IMR-90 (cell line): ENCODE measurements at regions not wholly inside any gene's neighbourhood (a gene's known extent, or its start where the extent isn't known, plus 50 kb on each side); places are given as distances from the start of the nearest gene placed in this dataset.

Source experiments
- ATAC-seq: fragments of 200-7000 bp; cut with Tn5 transposase; 2 replicates; pipeline ENCODE4 v1.9.1; 2020; ENCODE audit warnings: low read depth, mild to moderate bottlenecking, moderate library complexity
- BruUV-seq: library from RNA; stranded (reverse); fragments of 400-500 nt; replicated peaks from 2 replicates; lab custom pipeline; 2021; lab: Mats Ljungman, UMichigan
- CTCF ChIA-PET: fragments of 300-600 bp; formaldehyde crosslinking; extraction: SDS; loops from one replicate; lab custom pipeline; 2021; ENCODE audit warnings: antibody characterized with exemption; lab: Yijun Ruan, JAX
- POLR2A ChIA-PET: fragments of 300-600 bp; sonication (Branson Sonifier 250); formaldehyde crosslinking; loops from one replicate; lab custom pipeline; 2022; ENCODE audit warnings: antibody characterized with exemption; ENCODE audit not compliant: unreplicated experiment; lab: Charles Lee
- DNase-seq: peaks from one replicate; pipeline ENCODE4 v3.0.0; 2013
- H2AFZ ChIP-seq: replicated peaks from 2 replicates; pipeline ENCODE3; 2013; ENCODE audit warnings: low read length, mild to moderate bottlenecking; ENCODE audit not compliant: poor library complexity
- H2AK5ac ChIP-seq: 2 replicates; pipeline ENCODE4 v1.6.1; 2013; ENCODE audit warnings: low read depth, low read length, inconsistent platforms
- H2AK9ac ChIP-seq: replicated peaks from 2 replicates; pipeline ENCODE3; 2013; ENCODE audit warnings: mild to moderate bottlenecking, low read depth, low read length, moderate library complexity; ENCODE audit not compliant: poor library complexity
- H2BK120ac ChIP-seq: 2 replicates; pipeline ENCODE4 v1.6.1; 2013; ENCODE audit warnings: low read depth, low read length, inconsistent platforms
- H2BK15ac ChIP-seq: 3 replicates; pipeline ENCODE4 v1.6.1; 2013; ENCODE audit warnings: low read depth, low read length, inconsistent platforms
- H2BK20ac ChIP-seq: 2 replicates; pipeline ENCODE4 v1.6.1; 2013; ENCODE audit warnings: low read depth, mild to moderate bottlenecking, inconsistent platforms, low read length, moderate library complexity
- H2BK5ac ChIP-seq: 2 replicates; pipeline ENCODE4 v1.6.1; 2013; ENCODE audit warnings: mild to moderate bottlenecking, low read depth, low read length, inconsistent platforms; ENCODE audit not compliant: poor library complexity, severe bottlenecking
- H3K14ac ChIP-seq: replicated peaks from 2 replicates; pipeline ENCODE4 v1.6.1; 2013; ENCODE audit warnings: low read depth, low read length, inconsistent platforms
- H3K18ac ChIP-seq: 2 replicates; pipeline ENCODE4 v1.6.1; 2013; ENCODE audit warnings: low read depth, low read length, control low read depth
- H3K23ac ChIP-seq: 2 replicates; pipeline ENCODE4 v1.6.1; 2013; ENCODE audit warnings: low read depth, low read length, inconsistent platforms
- H3K27ac ChIP-seq: 2 replicates; pipeline ENCODE4 v1.5.1; 2013; ENCODE audit warnings: mild to moderate bottlenecking, control low read depth, low read length; ENCODE audit not compliant: insufficient read depth
- H3K27me3 ChIP-seq: 2 replicates; pipeline ENCODE4 v1.6.1; 2013; ENCODE audit warnings: low read length; ENCODE audit not compliant: control insufficient read depth, insufficient read depth
- H3K36me3 ChIP-seq: 2 replicates; pipeline ENCODE4 v1.6.1; 2013; ENCODE audit warnings: low read length, mixed read lengths; ENCODE audit not compliant: control insufficient read depth, insufficient read depth
- H3K4ac ChIP-seq: 2 replicates; pipeline ENCODE4 v1.6.1; 2013; ENCODE audit warnings: low read depth, low read length, inconsistent platforms
- H3K4me1 ChIP-seq: 2 replicates; pipeline ENCODE4 v1.6.1; 2013; ENCODE audit warnings: low read length, mixed read lengths; ENCODE audit not compliant: control insufficient read depth, insufficient read depth
- H3K4me2 ChIP-seq: 2 replicates; pipeline ENCODE4 v1.6.1; 2013; ENCODE audit warnings: low read depth, mild to moderate bottlenecking, control low read depth, low read length, moderate library complexity
- H3K4me3 ChIP-seq: 2 replicates; pipeline ENCODE4 v1.5.1; 2013; ENCODE audit warnings: low read depth, mild to moderate bottlenecking, control low read depth, low read length, moderate library complexity; ENCODE audit not compliant: insufficient read depth
- H3K56ac ChIP-seq: 2 replicates; pipeline ENCODE4 v1.6.1; 2013; ENCODE audit warnings: low read length, inconsistent platforms; ENCODE audit not compliant: insufficient read depth; ENCODE audit errors: extremely low read depth
- H3K79me1 ChIP-seq, 2 experiments: 2 replicates each; pipeline ENCODE4 v1.6.1; 2013; ENCODE audit warnings: low read length in 2 of 2, inconsistent platforms in 1 of 2, low read depth in 1 of 2
- H3K9ac ChIP-seq: 2 replicates; pipeline ENCODE4 v1.6.1; 2013; ENCODE audit warnings: low read depth, low read length, control low read depth
- H3K9me1 ChIP-seq: 2 replicates; pipeline ENCODE4 v1.6.1; 2013; ENCODE audit warnings: low read length, inconsistent platforms; ENCODE audit not compliant: insufficient read depth
- H3K9me3 ChIP-seq: 2 replicates; pipeline ENCODE4 v1.6.1; 2013; ENCODE audit warnings: low read length; ENCODE audit not compliant: control insufficient read depth, insufficient read depth
- H4K20me1 ChIP-seq: 2 replicates; pipeline ENCODE4 v1.6.1; 2013; ENCODE audit warnings: low read length, inconsistent platforms; ENCODE audit not compliant: insufficient read depth
- H4K5ac ChIP-seq: 2 replicates; pipeline ENCODE4 v1.6.1; 2013; ENCODE audit warnings: mild to moderate bottlenecking, low read depth, low read length, control low read depth
- H4K8ac ChIP-seq, 2 experiments: 2 replicates each; pipeline ENCODE4 v1.6.1; 2013; ENCODE audit warnings: low read depth in 2 of 2, low read length in 2 of 2, control low read depth in 1 of 2, inconsistent platforms in 1 of 2
- H4K91ac ChIP-seq: 2 replicates; pipeline ENCODE4 v1.6.1; 2013; ENCODE audit warnings: low read depth, low read length, inconsistent platforms; ENCODE audit not compliant: insufficient read depth
- BHLHE40 ChIP-seq: fragments of 150-350 bp; IDR thresholded peaks from 2 replicates; pipeline ENCODE4 v1.6.1; 2016; ENCODE audit warnings: mild to moderate bottlenecking, low read depth, low read length
- WGBS, 2 experiments: methylation state at CpG; one replicate each; pipeline versions ENCODE4 v1.1.5 to v1.1.7; 2013; ENCODE audit warnings: missing lambda C conversion rate in 2 of 2; ENCODE audit not compliant: insufficient read length in 1 of 2; ENCODE audit errors: extremely low coverage in 2 of 2; 5-methylcytosine and 5-hydroxymethylcytosine counted together
- dilution Hi-C: fragments of 300-500 bp; cut with HindIII; formaldehyde crosslinking; loops from one replicate; pipeline ENCODE4 v1.14.3; 2018; ENCODE audit warnings: low sequenced_read_pairs; ENCODE audit not compliant: unreplicated experiment
- in situ Hi-C: fragments of 300-500 bp; cut with MboI; formaldehyde crosslinking; loops from 3 replicates; pipeline ENCODE4 v1.14.3; 2019; ENCODE audit warnings: low sequenced_read_pairs, inconsistent platforms, mixed read lengths
- intact Hi-C: fragments of 100-400 bp; cut with micrococcal nuclease; formaldehyde crosslinking; loops from 2 replicates; pipeline ENCODE4 v1.10.0; 2022
- TF ChIP-seq, protein P1 (sequence below): fragments of 150-350 bp; IDR thresholded peaks from 2 replicates; pipeline ENCODE4 v1.6.1; 2017; ENCODE audit warnings: mild to moderate bottlenecking, antibody characterized with exemption, low read length, low read depth

DNA sequence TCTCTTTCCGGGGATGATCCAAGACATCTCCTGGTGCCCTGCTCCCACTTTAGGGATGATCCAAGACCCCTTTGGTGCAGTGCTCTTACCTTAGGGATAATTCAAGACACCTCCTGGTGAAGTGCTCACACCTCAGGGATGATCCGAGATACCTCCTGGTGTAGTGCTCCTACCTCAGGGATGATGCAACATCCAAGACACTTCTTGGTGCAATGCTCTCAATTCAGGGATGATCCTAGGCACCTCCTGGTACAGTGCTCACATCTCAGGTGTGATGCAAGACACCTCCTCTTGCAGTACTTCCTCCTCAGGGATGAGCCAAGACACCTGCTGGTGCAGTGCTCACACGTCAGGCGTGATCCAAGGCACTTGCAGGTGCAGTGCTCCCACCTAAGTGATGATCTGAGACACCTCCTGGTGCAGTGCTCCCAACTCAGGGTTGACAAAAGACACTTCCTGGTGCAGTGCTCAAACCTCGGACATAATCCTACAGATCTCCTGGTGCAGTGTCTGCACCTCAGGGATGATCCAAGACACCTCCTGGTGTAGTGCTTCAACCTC lies 122.3 kb downstream of the ASB1 start:
- Histone ChIP-seq H3K9ac (no peak overlapping the region), H3K56ac (no peak overlapping the region), H3K4me1 (no peaks in the 10 kb centered on the region), H2BK120ac (no peak overlapping the region), H3K27me3 (no peaks in the 10 kb centered on the region), H3K9me3 (peaks cover 9% of the 10 kb centered on the region), H3K9me1 (no peaks in the 10 kb centered on the region), H3K14ac (no peak overlapping the region), H3K27ac (no peak overlapping the region), H2BK20ac (no peak overlapping the region), H3K4me2 (no peak overlapping the region), H4K8ac (no peak overlapping the region), H4K91ac (no peak overlapping the region), H3K4ac (no peak overlapping the region), H4K20me1 (no peaks in the 10 kb centered on the region), H4K5ac (no peak overlapping the region), H3K79me1 (no peaks in the 10 kb centered on the region), H2BK15ac (no peak overlapping the region), H3K18ac (no peak overlapping the region), H2AK9ac (no peak overlapping the region), H2BK5ac (no peak overlapping the region), H2AK5ac (no peak overlapping the region), H2AFZ (no peak overlapping the region), H3K23ac (no peak overlapping the region), H3K4me3 (no peak overlapping the region), H3K36me3 (no peaks in the 10 kb centered on the region)
- ChIA-PET CTCF (no interaction called here), POLR2A (no interaction called here)
- DNase-seq = no peak
- BruUV-seq = no TSS peak
- intact Hi-C loops (no loop called here), dilution Hi-C loops (no loop called here), in situ Hi-C loops (no loop called here)
- ATAC-seq = no peak
- 90% methylated on average over 3 of the region's 5 CpGs; no CpG with 5 or more reads in 1 of the 2 experiments for WGBS, 2 experiments
- TF ChIP-seq BHLHE40 = no peak
- TF ChIP-seq, protein P1, sequence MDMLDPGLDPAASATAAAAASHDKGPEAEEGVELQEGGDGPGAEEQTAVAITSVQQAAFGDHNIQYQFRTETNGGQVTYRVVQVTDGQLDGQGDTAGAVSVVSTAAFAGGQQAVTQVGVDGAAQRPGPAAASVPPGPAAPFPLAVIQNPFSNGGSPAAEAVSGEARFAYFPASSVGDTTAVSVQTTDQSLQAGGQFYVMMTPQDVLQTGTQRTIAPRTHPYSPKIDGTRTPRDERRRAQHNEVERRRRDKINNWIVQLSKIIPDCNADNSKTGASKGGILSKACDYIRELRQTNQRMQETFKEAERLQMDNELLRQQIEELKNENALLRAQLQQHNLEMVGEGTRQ = no peak
